Stimulated activated CD4-positive, alpha-beta T cell treated with anti-CD3 and anti-CD28 coated beads, Interleukin-1b, Interleukin-23, amount 100 ng/mL, for 24 hours (primary cell): ENCODE measurements at regions not wholly inside any gene's neighbourhood (a gene's known extent, or its start where the extent isn't known, plus 50 kb on each side); places are given as distances from the start of the nearest gene placed in this dataset.
"Not testable (repeated sequence)": the region's sequence is repeated elsewhere in the genome, so short reads cannot be mapped to it uniquely, and the experiment has no call there.

Source experiments
- DNase-seq, 4 experiments: peaks; one replicate each; pipeline ENCODE4 v3.0.0-alpha.2; 2020; ENCODE audit warnings: low read depth in 4 of 4, low spot score in 1 of 4

DNA sequence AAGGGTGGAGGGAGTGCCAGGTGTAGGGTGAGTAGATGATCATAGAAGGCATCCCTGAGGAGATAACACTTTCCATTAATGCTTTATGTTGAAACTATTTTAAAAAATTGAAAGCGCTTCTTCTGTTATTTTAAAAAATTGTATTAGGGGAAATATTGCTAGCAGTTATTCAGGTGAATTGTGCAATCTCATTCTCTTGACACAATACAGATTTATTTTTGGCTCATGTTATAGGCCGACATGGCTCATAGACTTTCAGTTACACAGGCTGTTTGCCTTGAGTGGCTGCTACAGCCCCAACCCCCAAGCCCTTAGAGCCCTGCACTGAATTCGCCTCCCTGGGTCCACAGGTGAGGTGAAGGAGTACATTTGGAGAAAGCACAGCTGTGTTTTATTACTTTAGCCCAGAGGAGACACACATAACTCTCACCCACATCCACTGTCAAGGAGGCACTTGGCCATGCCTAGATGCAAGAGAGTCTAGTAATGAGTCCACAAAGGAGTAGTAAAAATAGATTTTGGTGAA, 228.2 kb downstream of the RFPL4B start:
- no peak for DNase-seq

DNA sequence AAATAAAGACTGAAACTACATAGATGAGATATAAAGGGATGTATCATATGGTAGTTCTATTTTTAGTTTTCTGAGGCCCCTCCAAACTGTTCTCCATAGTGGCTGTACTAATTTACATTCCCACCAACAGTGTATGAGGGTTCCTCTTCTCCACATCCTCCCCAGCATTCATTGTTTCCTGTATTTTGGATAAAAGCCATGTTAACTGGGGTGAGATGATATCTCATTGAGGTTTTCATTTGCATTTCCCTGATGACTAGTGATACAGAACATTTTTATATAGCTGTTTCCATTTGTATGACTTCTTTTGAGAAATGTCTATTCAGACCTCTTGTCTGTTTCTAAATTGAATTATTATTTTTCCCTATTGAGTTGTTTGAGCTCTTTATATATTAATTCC, 229.3 kb downstream of the RFPL4B start:
- DNase-seq, result no peak

DNA sequence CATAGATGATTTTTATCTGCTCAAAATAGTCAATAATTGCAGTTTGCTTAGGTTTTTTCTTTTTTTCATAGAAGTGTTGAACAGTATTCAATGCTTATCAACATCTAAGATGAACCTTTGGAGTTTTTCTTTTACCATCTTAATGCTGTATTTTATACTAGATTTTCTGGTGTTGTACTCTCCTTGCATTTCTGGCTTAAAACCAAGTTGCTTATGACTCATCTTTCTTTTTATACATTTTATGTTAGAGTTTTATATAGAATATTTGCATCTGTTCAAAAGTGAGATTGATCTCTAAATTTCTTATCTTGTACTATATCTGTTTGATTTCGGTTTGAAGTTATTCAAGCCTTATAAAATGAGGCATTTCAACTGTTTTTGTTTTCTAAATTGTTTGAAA, 232.5 kb downstream of the RFPL4B start:
- DNase-seq, result no peak

DNA sequence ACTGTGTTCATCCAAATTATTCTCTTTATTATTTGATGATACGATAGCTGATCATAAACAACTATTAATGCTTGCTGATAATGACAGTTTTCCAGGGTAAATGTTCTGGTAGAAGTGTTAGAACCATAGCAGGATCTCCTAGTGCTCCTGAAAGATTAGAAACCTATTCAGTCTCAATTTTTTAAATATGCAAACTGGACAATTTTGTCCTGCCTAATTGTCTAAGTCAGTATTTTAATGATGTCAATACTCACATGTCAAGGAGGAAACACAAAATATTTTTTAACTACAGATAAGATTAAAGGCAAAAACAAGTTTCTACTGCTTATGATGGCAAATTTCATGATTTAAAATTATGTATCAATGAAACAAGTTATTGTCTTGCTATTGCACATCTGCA, 233.9 kb downstream of the RFPL4B start:
- DNase-seq, result no peak

DNA sequence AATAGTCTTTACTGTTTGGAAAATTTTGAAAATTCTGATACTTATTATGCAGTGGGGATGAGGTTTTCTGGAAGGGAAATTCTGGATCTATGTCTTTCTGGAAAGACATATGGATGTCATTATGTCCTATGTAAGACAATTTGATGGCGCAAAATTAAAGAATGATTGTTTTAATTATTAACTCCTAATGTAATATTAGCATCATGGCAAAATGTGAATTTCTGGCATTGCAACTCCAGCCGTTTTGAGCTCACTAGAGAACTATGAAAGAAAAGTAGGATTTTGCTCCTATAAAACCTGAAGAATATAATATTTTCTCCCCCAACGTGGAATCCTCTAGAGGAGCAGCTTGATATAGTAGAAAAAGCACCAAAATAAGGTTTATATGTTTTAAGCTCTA, 243.2 kb downstream of the RFPL4B start:
- DNase-seq, result no peak

DNA sequence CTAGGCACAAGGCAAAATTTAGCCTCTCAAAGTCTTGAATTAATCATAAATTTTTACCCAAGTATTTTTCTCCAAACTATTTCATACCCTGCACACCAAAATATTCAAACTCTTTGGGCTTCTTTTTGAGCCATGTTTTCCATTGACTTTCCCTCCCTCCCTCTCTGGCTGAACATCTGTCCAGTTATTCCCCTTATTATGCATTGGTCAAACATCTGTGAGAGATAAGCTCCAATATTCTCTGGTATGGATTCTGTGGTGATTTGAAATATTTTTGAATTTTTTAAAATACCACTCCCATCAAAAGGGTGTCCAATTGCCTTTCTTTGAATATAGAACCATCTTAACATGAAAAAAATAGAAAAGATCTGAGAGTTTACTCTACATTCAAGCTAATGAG, 244.2 kb downstream of the RFPL4B start:
- DNase-seq, result no peak

DNA sequence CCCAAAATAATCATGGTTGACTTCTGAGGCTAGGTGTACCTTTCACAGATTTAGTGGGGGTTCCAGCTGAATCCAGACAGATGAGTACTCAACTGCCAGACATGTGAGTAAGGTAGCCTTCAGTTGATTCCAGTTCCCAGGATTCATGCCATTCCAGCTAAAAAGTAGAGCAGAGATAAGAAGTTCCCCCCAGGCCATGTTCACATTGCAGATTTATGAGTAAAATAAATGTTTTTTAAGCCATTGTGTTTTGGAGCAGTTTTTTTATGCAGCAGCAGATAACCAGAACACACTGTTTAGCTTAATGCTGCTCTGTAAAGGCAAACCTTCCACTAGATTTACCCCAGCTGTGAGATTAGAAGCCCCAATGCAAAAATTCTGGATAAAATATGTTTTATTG, 245.0 kb downstream of the RFPL4B start:
- DNase-seq, result no peak

DNA sequence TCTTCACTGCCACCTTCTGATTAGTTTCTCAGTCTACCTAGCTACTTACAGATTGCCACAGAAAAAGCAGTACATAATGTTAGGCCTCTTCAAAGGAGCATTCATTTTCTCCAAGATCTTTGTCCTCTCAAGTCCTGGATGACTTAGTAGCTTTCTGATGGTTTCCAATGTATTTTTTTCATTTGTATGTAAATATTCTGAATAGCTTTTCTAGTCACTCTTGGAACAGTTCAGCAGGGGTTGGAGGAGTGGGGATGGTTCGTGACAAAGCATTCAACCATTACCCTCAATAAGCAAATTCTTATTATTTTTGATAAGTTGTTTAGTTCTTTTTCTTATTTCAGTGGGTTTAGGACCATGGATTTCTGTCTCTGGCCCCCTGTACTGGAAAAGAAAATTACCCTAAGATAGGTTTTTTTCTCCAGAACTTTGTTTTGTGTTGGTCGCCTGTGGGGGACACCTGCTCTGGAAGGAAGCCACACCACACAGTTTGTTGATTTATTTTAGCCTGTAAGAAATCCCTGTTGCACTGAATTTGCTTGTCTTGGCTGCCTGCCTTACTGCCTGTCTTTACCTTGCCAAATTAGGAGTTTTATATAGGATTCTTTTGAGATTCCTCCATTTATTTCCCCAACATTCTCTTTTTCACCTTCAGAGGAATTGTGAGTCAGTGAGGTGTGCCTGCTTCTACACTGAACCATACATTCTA, 247.9 kb downstream of the RFPL4B start:
- no peak for DNase-seq

DNA sequence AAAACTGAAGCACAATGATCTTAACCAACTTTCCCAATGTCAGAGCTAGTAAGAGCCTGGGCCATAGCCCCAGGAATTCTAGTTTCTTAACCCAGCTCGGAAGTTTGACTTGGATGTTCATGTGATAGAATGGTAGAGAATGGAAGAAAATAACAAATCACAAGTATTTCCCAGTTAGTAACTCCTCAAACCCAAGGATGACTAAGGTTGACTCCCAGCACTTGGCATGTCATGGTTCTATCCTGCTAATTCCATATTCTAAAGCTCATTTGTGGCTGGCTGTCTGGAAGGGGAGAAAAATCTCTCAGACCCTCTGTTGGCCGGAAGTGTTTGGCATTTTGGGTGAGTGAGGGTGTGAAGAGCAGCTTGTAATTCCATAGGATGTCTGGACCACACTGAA, 248.7 kb downstream of the RFPL4B start:
- DNase-seq, result no peak

DNA sequence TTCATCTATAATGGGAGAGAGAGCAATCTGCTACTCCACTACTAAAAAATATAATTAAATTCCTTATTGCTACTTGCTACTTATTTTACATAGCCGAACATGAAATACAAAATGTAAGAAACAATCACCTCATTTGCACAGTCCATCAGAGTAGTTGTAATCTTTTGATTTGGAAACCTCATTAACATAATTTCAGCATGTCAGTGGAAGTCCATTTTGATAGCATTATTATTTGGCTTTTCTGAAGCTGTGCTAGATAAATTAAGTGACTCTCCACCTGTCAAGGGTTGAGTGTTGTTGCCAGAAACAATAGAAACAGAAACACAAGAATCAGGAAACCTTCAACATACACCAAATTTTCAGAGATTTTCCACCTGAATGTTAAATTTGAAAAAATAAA, 250.0 kb downstream of the RFPL4B start:
- DNase-seq, result no peak

DNA sequence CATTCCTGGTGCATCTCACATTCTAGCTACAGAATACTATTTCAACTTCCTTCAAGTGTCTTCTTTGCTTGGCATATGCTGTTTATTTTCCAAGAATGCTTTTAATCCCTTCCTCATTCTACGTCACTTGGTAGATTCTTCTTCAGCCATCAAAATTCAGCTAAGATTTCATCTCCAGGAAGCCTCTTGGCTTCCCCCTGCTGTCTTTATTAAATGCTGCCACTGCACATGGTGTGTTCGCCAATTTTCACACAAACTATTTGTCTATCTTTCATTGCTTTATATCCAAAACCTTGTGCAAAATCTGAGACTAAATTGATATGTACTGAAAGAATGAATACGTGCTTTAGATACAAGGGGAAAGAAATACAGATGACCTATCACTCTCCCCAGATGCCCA, 253.0 kb downstream of the RFPL4B start:
- no peak for DNase-seq

DNA sequence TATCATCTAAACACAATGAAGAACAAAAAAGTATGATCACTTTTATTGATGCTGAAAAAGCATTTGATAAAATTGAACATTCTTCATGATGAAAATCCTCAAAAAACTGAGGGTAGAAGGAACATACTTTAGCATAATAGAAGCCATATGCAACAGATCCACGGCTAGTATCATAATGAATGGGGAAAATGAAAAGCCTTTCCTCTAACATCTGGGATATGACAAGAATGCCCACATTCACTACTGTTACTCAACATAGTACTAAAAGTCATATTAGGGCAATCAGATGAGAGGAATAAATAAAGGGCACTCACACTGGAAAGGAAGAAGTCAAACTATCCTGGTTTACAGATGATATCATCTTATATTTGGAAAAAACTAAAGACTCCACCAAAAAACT, 256.6 kb downstream of the RFPL4B start:
- DNase-seq, result no peak

DNA sequence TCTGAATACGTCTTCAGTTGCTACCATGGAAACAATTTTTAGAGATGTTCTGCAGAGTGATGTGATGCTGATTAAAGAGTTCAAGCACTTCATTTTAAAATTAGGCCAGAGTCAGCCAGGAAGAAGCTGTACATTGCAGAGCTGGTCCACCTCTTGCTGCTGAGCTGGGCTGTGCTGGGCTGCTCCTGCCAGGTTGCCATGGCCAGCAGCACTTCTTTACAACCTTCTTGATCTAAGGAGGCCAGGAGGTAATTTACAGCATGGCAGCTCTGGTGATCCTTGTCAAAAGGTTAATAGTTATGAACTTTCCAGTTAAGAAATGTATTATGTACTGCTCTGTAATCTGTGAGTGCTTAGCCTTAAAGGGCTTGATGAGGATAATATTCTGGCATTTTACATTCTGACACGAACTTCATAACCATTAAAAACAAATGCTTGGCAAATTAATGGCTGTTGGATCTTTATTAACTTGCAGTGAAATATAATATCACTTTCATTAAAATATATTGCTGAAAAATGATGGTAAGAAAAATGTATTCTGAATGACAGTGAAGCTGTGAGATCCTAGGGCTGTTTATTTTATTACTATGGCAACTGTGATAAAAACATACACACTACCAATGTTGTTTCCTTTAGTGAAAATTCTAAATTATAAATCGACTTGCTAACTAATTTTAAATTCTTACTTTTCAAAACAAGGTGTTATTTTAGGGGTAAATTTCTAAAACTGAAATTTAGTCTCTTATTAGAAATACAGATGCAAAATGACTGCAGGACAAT, 259.7 kb downstream of the RFPL4B start:
- no peak for DNase-seq

DNA sequence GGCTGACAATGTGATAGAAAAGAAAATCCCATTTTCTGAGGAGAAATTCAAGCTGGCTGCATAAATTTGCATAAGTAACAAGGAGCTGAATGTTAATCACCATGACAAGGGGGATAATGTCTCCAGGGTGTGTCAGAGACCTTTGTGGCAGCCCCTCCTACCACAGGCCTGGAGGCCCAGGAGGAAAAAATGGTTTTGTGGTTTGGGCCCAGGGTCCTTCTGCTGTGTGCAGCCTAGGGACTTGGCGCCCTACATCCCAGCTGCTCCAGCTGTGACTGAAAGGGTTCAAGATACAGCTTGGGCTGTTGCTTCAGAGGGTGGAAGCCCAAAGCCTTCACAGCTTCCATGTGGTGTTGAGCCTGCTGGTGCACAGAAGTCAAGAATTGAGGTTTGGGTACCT, 261.8 kb downstream of the RFPL4B start:
- not testable (repeated sequence) for DNase-seq

DNA sequence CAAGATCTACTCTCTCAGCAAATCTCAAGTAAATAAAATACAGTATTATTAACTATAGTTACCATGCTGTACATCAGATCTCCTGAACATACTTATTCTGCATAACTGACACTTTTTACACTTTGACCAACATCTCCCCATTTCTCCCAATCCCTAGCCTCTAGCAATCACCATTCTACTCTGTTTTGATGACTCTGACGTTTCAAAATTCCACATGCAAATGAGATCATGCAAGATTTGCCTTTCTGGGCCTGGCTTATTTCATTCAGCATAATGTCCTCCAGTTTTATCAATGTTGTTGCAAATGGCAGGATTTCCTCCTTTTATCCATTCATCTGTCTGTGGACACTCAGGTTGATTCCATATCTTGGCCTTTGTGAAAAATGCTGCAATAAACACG, 266.3 kb downstream of the RFPL4B start:
- DNase-seq, result no peak

DNA sequence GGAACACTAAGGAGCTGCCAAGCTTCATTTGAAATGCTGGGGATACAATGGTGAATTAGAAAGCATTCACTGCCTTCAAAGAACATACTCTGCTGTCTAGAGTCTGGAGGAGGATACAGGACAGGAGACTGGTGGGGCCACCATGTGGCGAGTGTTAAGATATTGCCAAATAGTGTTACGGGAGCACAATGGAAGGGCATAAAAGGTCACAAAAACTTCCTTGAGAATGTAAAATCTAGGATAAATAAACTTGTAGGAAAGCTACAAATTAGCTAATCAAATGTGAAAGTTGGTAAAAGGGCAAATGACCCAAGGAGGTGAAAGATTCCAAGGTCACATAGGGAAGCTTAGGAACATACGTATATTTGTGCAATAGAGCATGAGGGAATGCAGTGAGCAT, 271.7 kb downstream of the RFPL4B start:
- DNase-seq, result no peak

DNA sequence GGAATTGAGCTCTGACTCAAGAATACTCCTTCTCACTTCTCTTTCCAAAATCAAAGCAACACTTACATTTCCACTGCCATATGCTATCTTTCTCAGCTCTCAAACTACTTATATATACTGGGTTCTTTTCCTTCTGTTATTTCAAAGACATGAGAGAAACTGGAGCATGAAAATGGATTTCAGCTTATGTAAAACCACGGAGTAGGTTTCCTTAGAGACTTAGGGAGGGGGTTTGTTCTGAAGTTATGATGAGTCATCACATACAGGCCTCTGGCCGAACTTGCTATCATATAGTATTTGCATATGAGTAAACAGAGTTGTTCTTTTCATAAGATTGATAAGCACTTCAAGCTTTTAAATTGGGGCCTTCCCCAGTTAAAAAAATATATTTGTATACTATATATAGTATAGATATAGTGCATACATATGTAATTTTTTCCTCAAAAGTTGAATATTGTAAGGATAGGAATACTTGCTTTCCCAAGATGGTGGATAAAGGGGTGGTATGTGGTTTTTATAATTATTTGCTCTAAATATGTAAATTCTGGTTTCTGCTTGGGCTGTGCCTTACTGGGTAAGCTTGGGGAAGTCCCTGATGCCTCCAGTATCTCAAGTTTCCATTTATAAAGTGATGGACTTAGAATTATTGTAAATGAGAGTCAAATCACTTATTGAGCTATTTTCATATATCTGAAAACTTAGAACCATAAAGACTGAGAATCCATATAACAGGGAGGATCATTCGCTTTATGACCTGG, 273.9 kb downstream of the RFPL4B start:
- DNase-seq, result no peak

DNA sequence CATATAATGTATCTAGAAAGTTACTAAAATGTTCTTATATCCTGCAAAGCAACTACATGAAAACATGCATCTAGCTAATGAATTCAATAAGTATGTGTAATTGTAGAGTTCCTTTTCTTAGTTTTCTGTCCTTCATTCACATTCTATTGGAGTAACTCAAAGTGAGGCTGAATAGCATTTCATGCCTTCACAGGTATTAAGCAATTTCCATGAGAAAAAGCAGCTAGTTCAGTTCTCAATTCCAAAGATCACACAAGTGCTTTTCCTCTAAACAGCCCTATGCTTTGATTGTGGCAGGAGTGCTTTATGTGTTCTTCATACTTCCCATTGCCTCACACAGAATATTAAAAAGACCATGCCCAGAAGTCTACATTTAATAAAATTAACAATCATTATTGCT, 274.9 kb downstream of the RFPL4B start:
- no peak for DNase-seq

DNA sequence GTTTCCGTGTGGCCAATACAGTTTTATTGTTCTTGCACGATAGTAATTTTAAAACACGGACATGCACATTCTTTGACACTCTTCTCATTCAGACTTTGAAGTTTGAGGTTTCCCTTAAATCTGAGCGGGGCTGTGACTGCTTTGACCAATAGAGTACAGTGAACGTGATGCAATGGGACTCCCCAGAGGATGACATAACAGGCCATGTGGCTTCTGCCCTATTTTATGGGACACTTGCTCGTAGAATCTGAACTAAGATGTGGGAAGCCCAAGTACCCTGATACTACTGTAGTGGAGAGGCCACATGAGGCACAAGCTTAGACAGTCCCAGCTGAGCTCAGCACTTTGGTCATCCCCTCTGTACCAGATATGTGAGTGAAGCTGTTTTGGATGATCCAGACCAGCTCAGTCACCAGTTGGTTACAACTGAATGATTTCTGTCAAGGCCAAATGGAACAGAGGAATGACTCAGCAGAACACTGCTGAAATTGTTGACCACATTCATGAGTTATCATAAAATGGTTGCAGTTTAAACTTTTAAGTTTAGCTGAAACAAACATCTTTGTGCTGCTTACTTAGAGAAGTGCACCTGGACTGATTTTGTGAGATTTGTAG, 279.4 kb downstream of the RFPL4B start:
- DNase-seq, result no peak

DNA sequence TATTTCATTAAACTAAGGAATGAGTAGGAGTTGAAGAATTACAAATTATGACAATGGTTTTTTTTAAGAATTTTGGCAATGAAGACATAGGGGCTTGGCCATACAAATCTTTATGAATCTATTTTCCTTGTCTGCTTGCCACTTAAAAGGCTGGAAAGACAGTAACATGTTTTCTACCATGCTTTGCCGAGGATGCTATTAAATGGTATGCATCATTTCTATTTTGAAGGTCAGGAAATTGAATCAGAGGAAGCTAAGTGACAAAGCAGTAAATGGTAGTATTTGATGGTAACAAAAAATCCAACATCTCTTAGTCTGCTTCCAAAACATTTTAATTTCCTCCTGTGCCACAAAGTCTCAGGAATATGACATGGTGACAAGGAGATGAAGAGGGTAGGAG, 287.2 kb downstream of the RFPL4B start:
- no peak for DNase-seq

DNA sequence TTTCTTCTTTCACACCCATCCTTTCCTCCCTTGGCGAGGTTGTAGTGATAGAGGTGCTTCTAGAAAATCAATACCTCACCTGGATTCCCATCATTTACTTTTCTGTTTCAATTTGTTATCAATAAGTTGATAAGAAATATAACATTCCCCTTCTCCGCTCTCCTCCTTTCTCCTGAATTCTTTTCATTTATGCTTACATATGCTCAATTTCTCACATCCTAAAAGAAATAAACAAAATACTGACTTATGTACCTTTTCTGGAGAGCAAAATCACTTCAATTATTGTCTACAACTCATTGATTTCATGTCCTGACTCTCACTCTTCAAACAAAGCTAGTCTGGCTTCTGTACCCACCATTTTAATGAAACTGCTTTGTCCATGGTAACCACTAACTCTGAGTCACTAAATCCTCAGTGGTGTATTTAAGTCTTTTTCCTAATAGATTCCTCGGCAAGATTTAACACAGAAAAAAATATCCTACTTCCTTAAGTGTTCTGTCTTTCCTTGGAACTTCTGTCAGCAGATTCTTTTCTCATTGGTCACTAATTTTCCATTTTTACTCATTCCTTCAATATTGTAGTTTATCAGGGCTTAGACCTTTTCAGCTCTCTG, 289.6 kb downstream of the RFPL4B start:
- no peak for DNase-seq
